ENCODE measurements at regions not wholly inside any gene's neighbourhood (a gene's known extent, or its start where the extent isn't known, plus 50 kb on each side); places are given as distances from the start of the nearest gene placed in this dataset.

GRCh38 chr11:72512956-72513355 lies 78.6 kb upstream of the CLPB start:
- TF ChIP-seq POLR2A (IDR thresholded peaks at IDR 0.05): no peak
- no peak for TF ChIP-seq CTCF (IDR thresholded peaks at IDR 0.05)
